ENCODE measurements at regions not wholly inside any gene's neighbourhood (a gene's known extent, or its start where the extent isn't known, plus 50 kb on each side); places are given as distances from the start of the nearest gene placed in this dataset.

DNA sequence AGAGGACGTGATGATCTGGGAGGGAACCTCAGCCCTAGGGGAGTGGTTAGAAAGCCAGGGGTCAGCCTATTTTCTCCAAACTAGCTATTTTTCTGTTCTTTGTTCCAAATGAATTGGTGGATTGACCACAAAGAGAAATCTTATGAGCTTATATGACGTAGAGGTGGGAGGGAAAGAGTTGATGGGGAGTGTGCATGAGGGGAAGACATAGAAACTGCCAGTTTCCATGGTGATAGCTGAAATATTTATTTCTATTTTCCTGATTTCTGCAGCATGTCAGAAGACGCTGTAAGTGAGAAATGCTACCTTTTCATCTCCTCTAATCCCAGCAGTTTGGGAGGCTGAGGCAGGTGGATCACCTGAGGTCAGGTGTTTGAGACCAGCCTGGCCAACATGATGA, 51.4 kb upstream of the CISTR start:
- no peak for DNase-seq

DNA sequence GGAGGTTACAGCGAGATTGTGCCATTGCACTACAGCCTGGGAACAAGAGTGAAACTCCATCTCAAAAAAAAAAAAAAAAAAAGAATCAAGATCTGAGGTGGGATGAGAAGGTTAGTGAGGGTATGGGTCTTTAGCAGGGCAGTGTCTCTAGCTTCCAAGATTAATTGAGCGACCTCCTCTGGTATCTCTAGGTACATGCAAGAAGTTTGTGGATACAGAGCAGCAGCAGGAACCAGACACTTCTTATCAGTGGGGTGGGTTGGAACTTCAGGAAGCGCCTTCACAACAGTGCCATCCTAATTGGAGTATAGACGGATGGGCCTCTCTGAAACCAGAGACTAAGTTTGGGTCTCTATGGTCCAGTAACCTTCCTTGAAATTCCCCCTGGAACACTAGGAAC, 51.9 kb upstream of the CISTR start:
- no peak for DNase-seq

DNA sequence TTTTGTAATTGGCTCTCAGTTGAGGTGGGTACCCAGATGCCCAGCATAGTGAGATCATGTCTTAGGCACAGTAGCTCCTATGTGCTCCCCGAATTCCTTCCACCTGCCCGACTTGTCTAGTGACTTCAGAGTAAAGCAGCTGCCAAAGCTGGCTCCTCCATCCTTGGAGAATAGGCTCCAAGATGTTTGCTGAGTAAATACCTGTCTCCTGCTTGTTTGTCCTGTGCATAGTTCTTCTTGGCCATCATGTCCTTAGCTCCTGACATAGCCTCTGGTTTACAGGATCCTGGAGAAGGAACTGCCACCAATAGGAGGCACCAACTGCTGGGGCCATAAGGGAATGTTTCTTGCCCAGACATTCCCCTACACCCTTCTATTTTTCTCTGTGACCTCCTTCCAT, 52.6 kb upstream of the CISTR start:
- no peak for DNase-seq

GRCh38 chr12:53805067-53805466, 53.3 kb upstream of the CISTR start:
- DNase-seq: no peak

DNA sequence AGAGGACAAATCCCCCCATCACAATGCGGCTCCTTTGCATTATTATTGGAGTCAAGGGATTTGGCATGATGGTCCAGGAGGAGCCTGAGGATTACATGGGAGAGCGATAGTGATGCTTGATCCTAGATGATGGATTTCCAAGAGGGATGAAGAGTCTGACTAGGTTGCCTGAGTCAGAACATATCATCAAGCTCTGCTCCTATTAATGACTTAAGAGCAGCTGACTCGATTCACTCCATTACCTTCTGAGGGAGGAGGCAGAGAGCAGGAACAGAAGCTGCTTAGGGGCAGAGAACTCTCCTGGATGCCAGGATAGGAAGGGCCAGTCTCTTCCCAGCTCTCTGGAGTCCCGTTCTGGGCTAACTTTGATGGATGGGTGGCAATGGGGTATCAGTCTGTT, 54.0 kb upstream of the CISTR start:
- DNase-seq: no peak

DNA sequence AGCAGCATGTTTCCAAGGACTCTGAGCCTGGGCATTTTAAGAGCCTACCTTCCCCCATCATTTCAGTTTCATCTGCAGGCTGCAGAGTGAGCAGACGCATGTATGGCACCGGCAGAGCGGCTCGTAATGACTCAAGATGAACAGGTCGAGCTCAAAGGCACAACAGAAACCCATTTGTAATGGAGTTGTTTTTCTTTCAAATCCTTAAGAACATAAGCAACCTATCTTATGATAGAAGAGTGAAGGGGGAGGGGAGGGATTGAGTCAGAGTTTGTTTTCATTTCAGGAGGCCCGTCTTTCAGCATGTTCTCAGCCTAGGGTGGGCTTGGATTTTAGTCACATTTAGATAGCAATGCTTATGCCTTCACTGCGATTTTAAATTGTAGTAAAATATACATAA, 54.9 kb upstream of the CISTR start:
- DNase-seq: no peak

DNA sequence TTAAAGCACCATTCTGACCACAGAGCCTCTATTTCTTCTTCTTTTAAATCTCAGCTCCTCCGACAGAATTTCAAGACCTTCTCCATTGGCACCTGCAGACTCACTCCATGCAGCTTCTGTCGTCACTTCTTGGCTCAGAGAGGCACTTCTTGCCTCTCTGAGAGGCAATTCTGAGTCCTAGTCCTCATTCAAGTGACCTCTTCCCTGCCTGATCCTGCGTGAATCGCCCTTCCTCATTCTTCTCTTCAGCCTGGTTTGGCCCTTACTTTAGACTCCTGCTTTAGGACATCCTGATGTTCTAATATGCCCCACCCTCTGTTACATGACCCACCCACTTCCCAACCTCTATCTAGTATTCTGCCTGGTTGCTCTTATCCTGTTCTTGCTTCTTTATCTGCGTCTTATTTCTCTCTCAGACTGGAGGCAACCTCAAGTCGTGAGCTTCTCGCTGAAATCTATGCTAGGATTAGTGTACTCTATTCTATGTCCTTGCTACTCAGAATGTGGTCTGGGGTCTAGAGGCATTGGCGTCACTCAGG, 55.6 kb upstream of the CISTR start:
- DNase-seq: no peak

DNA sequence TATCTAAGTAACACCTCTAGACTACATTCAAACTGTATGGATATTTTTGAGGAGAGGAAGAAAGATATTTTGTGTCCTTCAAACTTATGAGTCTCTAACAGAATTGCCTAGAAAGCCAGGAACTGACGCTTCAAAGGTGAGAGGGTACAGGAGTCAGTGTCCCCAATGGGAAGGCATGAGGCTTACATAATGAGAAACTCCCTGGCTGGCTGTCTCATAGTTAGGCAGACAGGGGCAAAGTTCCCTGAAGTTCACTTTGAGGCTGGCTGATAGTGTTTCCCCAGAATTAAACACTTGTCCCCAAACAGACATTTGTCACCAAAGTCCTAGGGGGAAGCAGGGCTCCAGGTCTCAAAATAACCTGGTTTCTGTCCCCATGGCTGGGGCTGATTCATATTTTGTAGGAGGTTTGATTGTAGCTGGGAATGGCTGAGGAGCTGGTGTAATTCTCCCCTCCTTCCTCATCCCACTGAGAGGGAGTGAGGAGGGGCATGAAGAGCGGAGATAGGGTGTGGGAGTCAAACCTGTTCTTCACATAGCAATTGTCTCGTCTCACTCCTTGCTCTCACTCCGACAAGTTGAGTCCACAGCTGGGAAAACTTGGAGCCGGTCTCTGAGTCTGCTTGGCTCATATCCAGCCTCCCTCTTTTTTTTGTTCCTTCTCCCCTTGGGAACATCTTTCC, 56.4 kb upstream of the CISTR start:
- DNase-seq: no peak

GRCh38 chr12:53809005-53809404, 57.2 kb upstream of the CISTR start:
- DNase-seq: no peak

DNA sequence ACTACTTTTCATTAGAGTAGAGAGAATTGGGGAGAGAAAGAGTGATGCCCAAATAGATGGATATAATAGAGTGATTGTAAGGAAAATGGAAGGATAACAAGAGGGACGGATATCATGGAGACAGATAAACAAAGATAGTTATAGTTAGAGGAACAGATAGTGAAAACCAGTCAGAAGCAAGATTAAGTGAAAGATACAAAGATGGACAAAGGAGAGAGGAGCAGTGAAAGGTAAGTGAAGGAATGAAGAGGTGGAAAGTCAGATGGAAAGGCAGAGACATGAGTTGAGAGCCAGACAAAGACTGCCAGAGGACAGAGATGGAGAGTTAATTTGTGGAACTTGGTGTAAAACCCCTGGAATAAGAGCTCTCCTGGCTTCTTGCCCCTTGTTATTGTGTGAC, 59.2 kb upstream of the CISTR start:
- no peak for DNase-seq

GRCh38 chr12:53811606-53812005, 59.8 kb upstream of the CISTR start:
- DNase-seq: no peak

- no peak for DNase-seq
These were observed 64.7 kb upstream of the CISTR start for GRCh38 chr12:53816360-53817020.

- no peak for DNase-seq
These were observed 65.2 kb upstream of the CISTR start for GRCh38 chr12:53817021-53817389.

GRCh38 chr12:53820514-53821306, 68.9 kb upstream of the CISTR start:
- peak; percentile 36 to 46 for DNase-seq

- no peak for DNase-seq
These were observed 72.4 kb upstream of the CISTR start for GRCh38 chr12:53824001-53824712.

GRCh38 chr12:53825246-53826081, 73.7 kb upstream of the CISTR start:
- DNase-seq: no peak

DNA sequence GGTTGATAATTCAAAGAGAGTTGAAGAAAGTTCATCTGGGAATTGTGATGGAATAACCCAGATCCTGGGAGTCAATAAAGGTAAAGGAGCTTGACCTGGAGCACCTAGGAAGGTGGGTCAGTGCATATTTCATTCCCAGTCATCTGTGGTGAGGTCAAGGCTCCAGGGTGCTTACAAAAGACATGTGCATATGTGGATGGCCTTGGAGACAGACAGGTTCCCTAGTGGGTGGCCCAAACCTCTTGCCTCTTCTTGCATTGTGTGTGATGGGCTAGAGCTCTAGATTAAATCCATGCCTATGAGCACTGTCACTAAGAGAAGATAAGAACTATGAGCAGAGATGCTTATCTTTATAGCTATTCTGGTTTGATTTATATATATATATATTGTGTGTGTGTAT, 75.5 kb upstream of the CISTR start:
- no peak for DNase-seq

DNA sequence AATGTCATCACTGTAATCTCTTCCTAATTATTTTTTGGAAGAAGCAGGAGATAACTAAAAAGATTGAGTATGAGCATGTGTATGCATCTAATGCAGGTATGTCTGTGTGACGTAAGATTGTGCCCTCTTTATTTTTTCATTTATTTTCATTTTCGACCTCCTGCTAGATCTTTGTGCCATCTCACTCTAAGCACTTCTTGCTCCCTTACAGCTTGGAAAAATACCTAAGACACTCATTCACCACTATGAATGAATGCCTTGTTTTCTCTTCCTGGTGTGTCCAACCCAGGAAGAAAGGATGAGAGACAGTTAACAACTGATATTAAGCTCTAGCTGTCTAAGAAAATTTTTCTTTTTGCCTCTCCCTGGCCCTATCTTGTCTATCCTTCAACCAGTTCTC, 76.8 kb upstream of the CISTR start:
- DNase-seq: no peak

- no peak for DNase-seq
These were observed 77.5 kb upstream of the CISTR start for GRCh38 chr12:53829130-53829819.

GRCh38 chr12:53830631-53831030, 78.9 kb upstream of the CISTR start:
- no peak for DNase-seq

- DNase-seq: no peak
These were observed 84.4 kb upstream of the CISTR start for GRCh38 chr12:53836119-53836655.

Measured in inflammatory macrophage treated with lipopolysaccharide for 1 hour (primary cell).